SK-N-SH (cell line): ENCODE measurements at regions not wholly inside any gene's neighbourhood (a gene's known extent, or its start where the extent isn't known, plus 50 kb on each side); places are given as distances from the start of the nearest gene placed in this dataset.

Source experiments
- CTCF ChIA-PET: fragments of 300-600, 350-600 bp; formaldehyde crosslinking; extraction: SDS; loops from one replicate; lab custom pipeline; 2021; lab: Yijun Ruan, JAX
- POLR2A ChIA-PET: fragments of 350-600 bp; sonication (Branson Sonifier 250); formaldehyde crosslinking; extraction: SDS; loops from one replicate; lab custom pipeline; 2020; ENCODE audit warnings: antibody characterized with exemption, inconsistent platforms; lab: Yijun Ruan, JAX
- DNase-seq: peaks from one replicate; pipeline ENCODE4 v3.0.0; 2012
- H2AFZ ChIP-seq: fragments of 200-600 bp; sonication (generic); 2 replicates; pipeline ENCODE4 v1.8.1; 2016; ENCODE audit warnings: antibody characterized with exemption, mild to moderate bottlenecking, low read depth
- H3F3A ChIP-seq: fragments of 200-600 bp; sonication (generic); replicated peaks from 2 replicates; pipeline ENCODE3; 2016; ENCODE audit warnings: antibody characterized with exemption, mild to moderate bottlenecking; ENCODE audit not compliant: insufficient read depth
- H3K27ac ChIP-seq, 2 experiments: fragments of 200-500 bp in 1 of 2; fragments of 200-600 bp in 1 of 2; sonication (Bioruptor generic) in 1 of 2; sonication (generic), shearing (Covaris generic) in 1 of 2; 2 replicates each; pipeline versions ENCODE4 v1.5.1 to v1.6.1; 2014 to 2016; ENCODE audit warnings: low read depth in 2 of 2, inconsistent platforms in 1 of 2, low read length in 1 of 2, mild to moderate bottlenecking in 1 of 2, mixed read lengths in 1 of 2
- H3K27me3 ChIP-seq: fragments of 200-600 bp; sonication (generic), shearing (Covaris generic); 2 replicates; pipeline ENCODE4 v1.6.1; 2016; ENCODE audit warnings: mixed run types; ENCODE audit not compliant: insufficient read depth
- H3K36me3 ChIP-seq, 2 experiments: fragments of 200-500 bp in 1 of 2; fragments of 200-600 bp in 1 of 2; sonication (Bioruptor generic) in 1 of 2; sonication (generic) in 1 of 2; replicated peaks in 1 of 2; 2 replicates each; pipeline versions ENCODE3 to v1.5.1; 2014 to 2016; ENCODE audit warnings: low read length in 1 of 2, mild to moderate bottlenecking in 1 of 2; ENCODE audit not compliant: insufficient read depth in 2 of 2, control insufficient read depth in 1 of 2
- H3K4me1 ChIP-seq, 2 experiments: fragments of 200-500 bp in 1 of 2; fragments of 200-600 bp in 1 of 2; sonication (Bioruptor generic) in 1 of 2; sonication (generic), shearing (Covaris generic) in 1 of 2; 2 replicates each; pipeline versions ENCODE4 v1.5.1 to v1.6.1; 2014 to 2016; ENCODE audit warnings: low read depth in 1 of 2, low read length in 1 of 2, mixed run types in 1 of 2; ENCODE audit not compliant: insufficient read depth in 2 of 2, control insufficient read depth in 1 of 2
- H3K4me2 ChIP-seq: fragments of 200-600 bp; sonication (generic), shearing (Covaris generic); 2 replicates; pipeline ENCODE4 v1.6.1; 2017; ENCODE audit warnings: mixed run types
- H3K4me3 ChIP-seq, 2 experiments: fragments of 200-500 bp in 1 of 2; fragments of 200-600 bp in 1 of 2; sonication (Bioruptor generic) in 1 of 2; sonication (generic), shearing (Covaris generic) in 1 of 2; 2 replicates each; pipeline versions ENCODE4 v1.5.1 to v1.8.1; 2014 to 2016; ENCODE audit warnings: low read depth in 2 of 2, inconsistent platforms in 1 of 2, low read length in 1 of 2, mild to moderate bottlenecking in 1 of 2, mixed read lengths in 1 of 2, moderate library complexity in 1 of 2
- H3K79me2 ChIP-seq: fragments of 200-600 bp; sonication (generic); 2 replicates; pipeline ENCODE4 v1.8.1; 2017; ENCODE audit warnings: mild to moderate bottlenecking; ENCODE audit not compliant: insufficient read depth
- H3K9ac ChIP-seq: fragments of 200-600 bp; sonication (generic); 2 replicates; pipeline ENCODE4 v1.6.1; 2017; ENCODE audit warnings: mixed run types
- H3K9me2 ChIP-seq: fragments of 200-600 bp; sonication (generic); 2 replicates; pipeline ENCODE4 v1.6.1; 2017; ENCODE audit warnings: mixed run types
- H3K9me3 ChIP-seq: fragments of 200-600 bp; sonication (generic); 2 replicates; pipeline ENCODE4 v1.6.1; 2017; ENCODE audit warnings: mixed run types, mild to moderate bottlenecking, moderate library complexity
- H4K20me1 ChIP-seq: fragments of 200-600 bp; sonication (generic); 2 replicates; pipeline ENCODE4 v1.6.1; 2017; ENCODE audit warnings: mild to moderate bottlenecking, mixed run types; ENCODE audit not compliant: insufficient read depth
- EP300 ChIP-seq, 2 experiments: IDR thresholded peaks; 2 replicates each; pipeline versions ENCODE4 v1.4.0 to v1.6.1; 2012; ENCODE audit warnings: borderline replicate concordance in 1 of 2, low read depth in 1 of 2, low read length in 1 of 2
- FOSL2 ChIP-seq: IDR thresholded peaks from 2 replicates; pipeline ENCODE4 v1.4.0; 2012; ENCODE audit warnings: low read depth, mild to moderate bottlenecking, moderate library complexity, borderline replicate concordance
- FOXJ3 ChIP-seq: sonication (generic); formaldehyde crosslinking; IDR thresholded peaks from 2 replicates; pipeline ENCODE4 v1.5.1; 2020; ENCODE audit warnings: mild to moderate bottlenecking, missing genetic modification reagents
- GATA2 ChIP-seq: sonication (generic); formaldehyde crosslinking; IDR thresholded peaks from 2 replicates; pipeline ENCODE4 v1.5.0; 2020; ENCODE audit warnings: mild to moderate bottlenecking, missing genetic modification reagents
- IRF3 ChIP-seq: fragments of 150-350 bp; IDR thresholded peaks from 2 replicates; pipeline ENCODE4 v1.6.1; 2016; ENCODE audit warnings: mild to moderate bottlenecking, low read depth, low read length
- JUND ChIP-seq: IDR thresholded peaks from 2 replicates; pipeline ENCODE4 v1.4.0; 2012
- MXI1 ChIP-seq: IDR thresholded peaks from 2 replicates; pipeline ENCODE4 v1.6.1; 2012; ENCODE audit warnings: mild to moderate bottlenecking, low read depth, low read length, improper control_type of control experiment
- PBX3 ChIP-seq: IDR thresholded peaks from 2 replicates; pipeline ENCODE4; 2012
- RXRA ChIP-seq: IDR thresholded peaks from 2 replicates; pipeline ENCODE4 v1.4.0; 2012; ENCODE audit warnings: low read depth, mild to moderate bottlenecking, borderline replicate concordance
- SMC3 ChIP-seq: IDR thresholded peaks from 2 replicates; pipeline ENCODE4 v1.6.1; 2012; ENCODE audit warnings: low read depth, low read length, improper control_type of control experiment
- TAF1 ChIP-seq: IDR thresholded peaks from 2 replicates; pipeline ENCODE4 v1.6.1; 2012; ENCODE audit warnings: low read depth, mild to moderate bottlenecking, low read length, moderate library complexity, borderline replicate concordance
- WGBS: methylation state at CpG from one replicate; pipeline ENCODE4 v1.1.6; 2017; ENCODE audit warnings: low lambda C conversion rate; 5-methylcytosine and 5-hydroxymethylcytosine counted together
- TF ChIP-seq, protein P1 (sequence below): IDR thresholded peaks from 2 replicates; pipeline ENCODE4 v1.6.1; 2012; ENCODE audit warnings: mild to moderate bottlenecking, low read depth, low read length, moderate library complexity
- TF ChIP-seq, protein P2 (sequence below): IDR thresholded peaks from 2 replicates; pipeline ENCODE4 v1.4.0; 2012; ENCODE audit warnings: low read depth, borderline replicate concordance

DNA sequence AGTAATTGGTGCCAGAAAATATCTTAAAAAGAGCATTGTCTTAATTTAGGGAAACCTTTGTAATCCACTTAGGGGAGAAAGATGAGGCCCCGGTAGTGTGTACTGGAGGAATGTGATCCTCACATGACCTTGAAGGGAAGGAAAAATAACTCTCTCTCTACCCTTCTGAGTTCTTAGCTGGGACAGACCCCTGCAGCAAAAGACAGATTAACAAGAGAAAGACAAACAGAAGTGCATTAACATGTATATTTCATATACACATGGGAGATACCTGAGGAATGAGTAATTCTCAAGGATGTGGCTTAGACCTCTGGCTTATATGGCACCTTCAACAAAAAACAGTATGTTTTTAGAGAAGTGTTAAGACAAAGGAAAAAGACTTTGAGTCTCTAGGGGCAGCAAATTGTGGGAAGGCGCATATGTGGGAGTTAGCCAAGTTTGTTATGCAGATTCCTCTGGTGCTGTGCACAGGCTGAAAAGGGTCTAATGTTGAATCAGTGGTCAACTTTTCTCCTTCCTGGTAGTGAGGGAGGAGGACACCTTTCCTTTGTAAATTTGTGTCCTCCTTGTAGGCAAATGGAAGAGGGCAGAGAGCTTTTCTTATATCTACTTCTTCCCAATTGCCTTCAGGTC, 138.8 kb downstream of the LRRC70 start:
- Histone ChIP-seq H3F3A (no peaks in the 10 kb centered on the region), H3K27ac (no peak overlapping the region), H3K36me3 (no peaks in the 10 kb centered on the region), H3K9me2 (no peaks in the 10 kb centered on the region), H3K9ac (no peak overlapping the region), H4K20me1 (no peaks in the 10 kb centered on the region), H3K79me2 (no peaks in the 10 kb centered on the region), H3K4me1 (no peaks in the 10 kb centered on the region), H2AFZ (no peak overlapping the region), H3K27me3 (no peaks in the 10 kb centered on the region; the same call in 1 of the 2 replicates), H3K4me2 (no peak overlapping the region), H3K4me3 (no peak overlapping the region), H3K9me3 (no peaks in the 10 kb centered on the region)
- no peak for TF ChIP-seq JUND
- TF ChIP-seq, protein P1, sequence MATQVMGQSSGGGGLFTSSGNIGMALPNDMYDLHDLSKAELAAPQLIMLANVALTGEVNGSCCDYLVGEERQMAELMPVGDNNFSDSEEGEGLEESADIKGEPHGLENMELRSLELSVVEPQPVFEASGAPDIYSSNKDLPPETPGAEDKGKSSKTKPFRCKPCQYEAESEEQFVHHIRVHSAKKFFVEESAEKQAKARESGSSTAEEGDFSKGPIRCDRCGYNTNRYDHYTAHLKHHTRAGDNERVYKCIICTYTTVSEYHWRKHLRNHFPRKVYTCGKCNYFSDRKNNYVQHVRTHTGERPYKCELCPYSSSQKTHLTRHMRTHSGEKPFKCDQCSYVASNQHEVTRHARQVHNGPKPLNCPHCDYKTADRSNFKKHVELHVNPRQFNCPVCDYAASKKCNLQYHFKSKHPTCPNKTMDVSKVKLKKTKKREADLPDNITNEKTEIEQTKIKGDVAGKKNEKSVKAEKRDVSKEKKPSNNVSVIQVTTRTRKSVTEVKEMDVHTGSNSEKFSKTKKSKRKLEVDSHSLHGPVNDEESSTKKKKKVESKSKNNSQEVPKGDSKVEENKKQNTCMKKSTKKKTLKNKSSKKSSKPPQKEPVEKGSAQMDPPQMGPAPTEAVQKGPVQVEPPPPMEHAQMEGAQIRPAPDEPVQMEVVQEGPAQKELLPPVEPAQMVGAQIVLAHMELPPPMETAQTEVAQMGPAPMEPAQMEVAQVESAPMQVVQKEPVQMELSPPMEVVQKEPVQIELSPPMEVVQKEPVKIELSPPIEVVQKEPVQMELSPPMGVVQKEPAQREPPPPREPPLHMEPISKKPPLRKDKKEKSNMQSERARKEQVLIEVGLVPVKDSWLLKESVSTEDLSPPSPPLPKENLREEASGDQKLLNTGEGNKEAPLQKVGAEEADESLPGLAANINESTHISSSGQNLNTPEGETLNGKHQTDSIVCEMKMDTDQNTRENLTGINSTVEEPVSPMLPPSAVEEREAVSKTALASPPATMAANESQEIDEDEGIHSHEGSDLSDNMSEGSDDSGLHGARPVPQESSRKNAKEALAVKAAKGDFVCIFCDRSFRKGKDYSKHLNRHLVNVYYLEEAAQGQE = no peak
- no peak for TF ChIP-seq MXI1
- no peak for TF ChIP-seq FOXJ3 (CRISPR knock-in tag)
- no peak for TF ChIP-seq TAF1
- no peak for TF ChIP-seq SMC3
- no peak for TF ChIP-seq IRF3
- TF ChIP-seq FOSL2 = no peak
- no peak for TF ChIP-seq GATA2 (CRISPR knock-in tag)
- TF ChIP-seq PBX3 = no peak
- no peak for TF ChIP-seq RXRA
- TF ChIP-seq, protein P2, sequence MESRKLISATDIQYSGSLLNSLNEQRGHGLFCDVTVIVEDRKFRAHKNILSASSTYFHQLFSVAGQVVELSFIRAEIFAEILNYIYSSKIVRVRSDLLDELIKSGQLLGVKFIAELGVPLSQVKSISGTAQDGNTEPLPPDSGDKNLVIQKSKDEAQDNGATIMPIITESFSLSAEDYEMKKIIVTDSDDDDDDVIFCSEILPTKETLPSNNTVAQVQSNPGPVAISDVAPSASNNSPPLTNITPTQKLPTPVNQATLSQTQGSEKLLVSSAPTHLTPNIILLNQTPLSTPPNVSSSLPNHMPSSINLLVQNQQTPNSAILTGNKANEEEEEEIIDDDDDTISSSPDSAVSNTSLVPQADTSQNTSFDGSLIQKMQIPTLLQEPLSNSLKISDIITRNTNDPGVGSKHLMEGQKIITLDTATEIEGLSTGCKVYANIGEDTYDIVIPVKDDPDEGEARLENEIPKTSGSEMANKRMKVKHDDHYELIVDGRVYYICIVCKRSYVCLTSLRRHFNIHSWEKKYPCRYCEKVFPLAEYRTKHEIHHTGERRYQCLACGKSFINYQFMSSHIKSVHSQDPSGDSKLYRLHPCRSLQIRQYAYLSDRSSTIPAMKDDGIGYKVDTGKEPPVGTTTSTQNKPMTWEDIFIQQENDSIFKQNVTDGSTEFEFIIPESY = no peak
- no peak for TF ChIP-seq EP300 (IDR thresholded peaks at IDR 0.05; ENCODE audit: borderline replicate concordance in 1 of 2, low read depth in 1 of 2, low read length in 1 of 2)
- WGBS = 40% methylated on average over 2 of the region's 2 CpGs
- POLR2A ChIA-PET = no interaction called here
- no peak for DNase-seq
- CTCF ChIA-PET = no interaction called here
